HepG2 (cell line): ENCODE measurements at regions not wholly inside any gene's neighbourhood (a gene's known extent, or its start where the extent isn't known, plus 50 kb on each side); places are given as distances from the start of the nearest gene placed in this dataset.

ENCODE experiments used
- KDM4B ChIP-seq: sonication (generic); formaldehyde crosslinking; IDR thresholded peaks from 2 replicates; pipeline ENCODE4 v1.4.0; 2020; ENCODE audit warnings: missing genetic modification reagents
- KLF6 ChIP-seq: IDR thresholded peaks from 2 replicates; pipeline ENCODE4 v1.8.0; 2016; ENCODE audit warnings: missing biosample characterization, missing genetic modification reagents
- TCF7L2 ChIP-seq: IDR thresholded peaks from 2 replicates; pipeline ENCODE4 v1.6.1; 2011; ENCODE audit warnings: mild to moderate bottlenecking, low read depth, low read length, moderate library complexity
- ZFX ChIP-seq: sonication (generic); formaldehyde crosslinking; IDR thresholded peaks from 2 replicates; pipeline ENCODE4 v1.4.0; 2020; ENCODE audit warnings: mild to moderate bottlenecking, low read depth, missing genetic modification reagents, moderate library complexity

- TF ChIP-seq KLF6 (CRISPR knock-in tag) (no peak), TCF7L2 (no peak), ZFX (CRISPR knock-in tag) (no peak), KDM4B (CRISPR knock-in tag) (no peak)
Observed at GRCh38 chr6:75551367-75551952, 50.2 kb upstream of the SENP6 start.
